AG10803 (cell line): ENCODE measurements at regions not wholly inside any gene's neighbourhood (a gene's known extent, or its start where the extent isn't known, plus 50 kb on each side); places are given as distances from the start of the nearest gene placed in this dataset.
"Not testable (repeated sequence)": the region's sequence is repeated elsewhere in the genome, so short reads cannot be mapped to it uniquely, and the experiment has no call there.

Experiments used
- DNase-seq: peaks from one replicate; pipeline ENCODE4 v3.0.0; 2010; ENCODE audit warnings: low read depth
- H3K4me3 ChIP-seq: 2 replicates; pipeline ENCODE4 v1.5.1; 2011; ENCODE audit warnings: mild to moderate bottlenecking, low read length, control low read depth
- TF ChIP-seq, protein P1 (sequence below): conservative IDR thresholded peaks from 2 replicates; pipeline ENCODE4 v1.5.1; 2011; ENCODE audit warnings: mild to moderate bottlenecking, low read length, control low read depth, inconsistent platforms

DNA sequence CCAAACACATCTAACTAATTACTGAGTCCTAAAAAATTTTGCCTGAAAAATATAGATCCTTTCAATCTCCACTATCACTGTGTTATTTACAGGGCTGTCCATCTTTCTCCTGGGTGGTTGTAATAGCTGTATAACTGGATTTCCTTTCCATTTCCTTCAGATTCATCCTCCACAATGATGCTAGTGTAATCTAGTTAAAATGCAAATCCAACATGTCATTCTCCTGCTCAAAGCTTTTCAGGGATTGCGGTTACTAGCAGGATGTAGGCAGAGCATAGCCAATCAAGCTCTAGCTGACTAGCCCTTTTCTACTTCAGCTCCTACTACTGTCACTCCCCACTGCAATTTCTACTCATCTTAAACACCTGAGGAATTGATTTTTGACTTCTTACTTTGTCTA lies 283.0 kb downstream of the RAB38 start:
- DNase-seq: no peak
- no peak overlapping the region for H3K4me3 ChIP-seq
- TF ChIP-seq, protein P1, sequence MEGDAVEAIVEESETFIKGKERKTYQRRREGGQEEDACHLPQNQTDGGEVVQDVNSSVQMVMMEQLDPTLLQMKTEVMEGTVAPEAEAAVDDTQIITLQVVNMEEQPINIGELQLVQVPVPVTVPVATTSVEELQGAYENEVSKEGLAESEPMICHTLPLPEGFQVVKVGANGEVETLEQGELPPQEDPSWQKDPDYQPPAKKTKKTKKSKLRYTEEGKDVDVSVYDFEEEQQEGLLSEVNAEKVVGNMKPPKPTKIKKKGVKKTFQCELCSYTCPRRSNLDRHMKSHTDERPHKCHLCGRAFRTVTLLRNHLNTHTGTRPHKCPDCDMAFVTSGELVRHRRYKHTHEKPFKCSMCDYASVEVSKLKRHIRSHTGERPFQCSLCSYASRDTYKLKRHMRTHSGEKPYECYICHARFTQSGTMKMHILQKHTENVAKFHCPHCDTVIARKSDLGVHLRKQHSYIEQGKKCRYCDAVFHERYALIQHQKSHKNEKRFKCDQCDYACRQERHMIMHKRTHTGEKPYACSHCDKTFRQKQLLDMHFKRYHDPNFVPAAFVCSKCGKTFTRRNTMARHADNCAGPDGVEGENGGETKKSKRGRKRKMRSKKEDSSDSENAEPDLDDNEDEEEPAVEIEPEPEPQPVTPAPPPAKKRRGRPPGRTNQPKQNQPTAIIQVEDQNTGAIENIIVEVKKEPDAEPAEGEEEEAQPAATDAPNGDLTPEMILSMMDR: no peak

DNA sequence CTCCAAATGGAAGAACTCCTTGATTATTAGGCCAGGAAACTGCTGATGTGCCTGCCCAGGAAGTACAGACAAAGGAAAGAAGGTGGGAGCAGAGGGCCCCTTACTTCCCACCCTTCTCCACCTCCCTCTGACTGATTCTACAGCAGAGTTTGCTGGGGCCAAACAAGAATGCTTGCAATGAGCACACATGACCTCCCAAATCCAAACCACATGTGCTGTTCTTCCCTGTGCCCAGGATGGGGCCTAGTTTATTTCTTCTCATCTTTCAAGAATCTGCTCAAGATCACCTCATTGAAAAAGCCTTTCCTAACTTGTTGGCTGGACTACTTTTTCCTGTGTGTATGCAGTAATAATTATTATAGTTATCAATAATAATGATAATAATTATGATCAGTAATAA lies 286.1 kb downstream of the RAB38 start:
- no peak overlapping the region for H3K4me3 ChIP-seq
- TF ChIP-seq, protein P1: no peak
- DNase-seq: no peak

DNA sequence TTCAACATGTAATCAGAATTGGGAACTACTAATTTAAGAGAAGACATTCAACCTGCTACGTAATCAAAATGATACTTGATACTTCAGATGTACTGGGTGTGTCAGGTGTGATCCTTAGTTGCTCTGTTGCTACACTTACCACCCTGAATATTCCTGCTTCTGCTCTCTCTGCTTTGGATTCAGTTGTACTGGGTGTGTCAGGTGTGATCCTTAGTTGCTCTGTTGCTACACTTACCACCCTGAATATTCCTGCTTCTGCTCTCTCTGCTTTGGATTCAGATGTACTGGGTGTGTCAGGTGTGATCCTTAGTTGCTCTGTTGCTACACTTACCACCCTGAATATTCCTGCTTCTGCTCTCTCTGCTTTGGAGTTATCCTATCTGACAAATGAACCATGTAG lies 290.2 kb downstream of the RAB38 start:
- H3K4me3 ChIP-seq, DNase-seq: not testable (repeated sequence)

DNA sequence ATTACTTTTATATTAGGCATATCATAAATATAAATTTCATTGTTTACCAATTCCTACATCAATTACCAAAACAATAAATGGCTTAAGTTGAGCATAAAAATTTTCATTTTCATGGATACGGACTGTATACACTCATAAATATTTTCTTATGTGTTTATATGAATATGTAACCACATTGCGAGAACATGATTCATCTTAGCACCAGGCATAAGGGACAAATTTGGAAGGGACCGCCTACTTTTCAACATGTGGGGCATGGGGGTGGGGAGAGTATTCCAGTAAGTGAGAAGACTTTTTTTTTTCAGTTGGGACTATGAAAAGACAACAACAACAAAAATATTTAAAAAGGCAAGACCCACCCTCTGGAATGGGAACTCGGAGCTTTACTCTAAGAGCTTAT lies 296.1 kb downstream of the RAB38 start:
- DNase-seq: peak; percentile 65
- no peak overlapping the region for H3K4me3 ChIP-seq
- TF ChIP-seq, protein P1: no peak

DNA sequence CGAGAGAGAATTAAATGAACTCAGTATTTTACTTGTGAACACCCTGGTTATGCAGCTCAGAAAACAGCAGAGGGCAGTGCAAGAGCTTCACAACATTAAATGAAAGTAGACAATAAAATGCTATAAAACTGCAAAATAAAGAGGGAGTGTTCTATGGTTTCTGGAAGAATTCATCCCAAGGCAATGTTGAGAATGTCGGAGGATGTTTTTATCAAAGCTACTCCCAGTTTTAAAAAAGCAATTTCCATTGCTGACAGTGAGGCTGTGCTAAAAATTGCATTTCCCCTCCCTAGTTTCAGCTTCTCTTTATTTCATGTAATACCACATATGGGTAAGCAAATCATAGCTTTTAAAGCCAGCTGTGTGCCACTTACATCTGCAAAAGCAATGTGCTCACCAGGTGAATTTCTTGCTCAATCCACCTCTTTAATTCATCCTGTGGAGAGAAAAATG lies 296.8 kb downstream of the RAB38 start:
- H3K4me3 ChIP-seq: no peak overlapping the region
- TF ChIP-seq, protein P1: peak; percentile 74
- peak; percentile 62 for DNase-seq

DNA sequence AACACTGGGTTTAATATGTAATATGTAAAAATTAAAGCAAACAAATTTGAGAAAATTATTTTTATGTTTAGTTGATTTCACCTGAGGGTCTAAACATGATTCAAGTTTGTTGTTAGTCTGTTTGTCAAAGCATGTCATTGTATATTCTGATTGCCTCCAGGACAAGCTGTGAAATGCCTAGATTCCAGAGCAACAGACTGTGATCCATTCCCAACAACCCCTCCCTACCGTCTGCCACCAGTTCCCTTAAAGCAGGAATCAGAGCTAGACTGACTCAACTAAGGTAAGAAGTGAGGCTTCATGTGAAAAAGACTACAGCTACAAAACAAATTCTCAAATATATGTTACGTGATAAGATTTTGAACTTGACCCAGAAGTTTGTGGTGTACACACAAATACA lies 304.2 kb downstream of the RAB38 start:
- H3K4me3 ChIP-seq: no peak overlapping the region
- TF ChIP-seq, protein P1: no peak
- no peak for DNase-seq

DNA sequence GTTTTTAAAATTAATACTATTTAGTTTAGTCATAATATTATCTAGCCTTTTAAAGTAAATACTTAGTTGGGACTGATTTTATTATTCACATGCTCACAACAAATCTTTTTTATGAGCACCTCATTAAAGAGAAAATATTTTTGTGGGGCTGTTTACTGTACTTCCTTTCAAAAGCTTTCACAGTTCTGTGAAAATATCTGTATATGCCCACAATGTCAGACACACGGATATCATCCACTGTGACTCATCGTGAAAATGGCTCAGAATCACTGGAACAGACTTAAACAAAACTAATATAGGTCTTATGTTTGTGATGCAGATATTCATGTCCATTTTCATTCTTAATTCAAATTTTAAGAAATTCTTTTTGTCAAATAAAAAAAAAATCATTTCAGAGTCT lies 305.2 kb downstream of the RAB38 start:
- no peak for DNase-seq
- TF ChIP-seq, protein P1: no peak
- no peak overlapping the region for H3K4me3 ChIP-seq

DNA sequence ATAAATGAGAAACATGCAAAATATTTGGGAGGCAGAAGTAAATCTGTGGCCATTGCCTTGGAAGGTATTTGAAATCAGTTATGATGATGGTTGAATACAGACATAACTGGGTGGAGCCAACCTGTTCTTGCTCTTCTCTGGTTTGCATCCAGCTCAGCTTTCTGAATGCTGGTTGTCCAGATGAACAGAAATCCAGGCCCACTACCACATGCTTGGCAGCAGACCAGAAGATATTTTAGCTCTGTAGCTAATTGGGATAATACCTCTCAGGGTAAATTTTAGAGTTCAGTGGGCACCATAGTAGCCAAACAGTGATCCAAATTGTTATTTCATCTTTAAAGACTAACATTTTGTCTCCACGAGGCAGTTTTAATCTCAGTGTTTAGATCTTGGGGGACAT lies 308.3 kb downstream of the RAB38 start:
- DNase-seq: no peak

More for the DNA sequence above, 308.3 kb downstream of the RAB38 start:
- TF ChIP-seq, protein P1: no peak
- H3K4me3 ChIP-seq: no peak overlapping the region
